PC-3 (cell line): ENCODE measurements at regions not wholly inside any gene's neighbourhood (a gene's known extent, or its start where the extent isn't known, plus 50 kb on each side); places are given as distances from the start of the nearest gene placed in this dataset.

Experiments
- ATAC-seq: fragments of 200-7000 bp; cut with Tn5 transposase; 2 replicates; pipeline ENCODE4 v1.9.1; 2020; ENCODE audit warnings: mild to moderate bottlenecking, moderate library complexity
- BruUV-seq: library from RNA; stranded (reverse); fragments of 400-500 nt; replicated peaks from 2 replicates; lab custom pipeline; 2021; lab: Mats Ljungman, UMichigan
- CTCF ChIA-PET: fragments of 300-600 bp; sonication (Branson Sonifier 250); formaldehyde crosslinking; loops from one replicate; lab custom pipeline; 2022; ENCODE audit warnings: antibody characterized with exemption; lab: Charles Lee
- POLR2A ChIA-PET: fragments of 300-600 bp; sonication (Branson Sonifier 250); formaldehyde crosslinking; loops from one replicate; lab custom pipeline; 2022; ENCODE audit warnings: antibody characterized with exemption; ENCODE audit not compliant: unreplicated experiment; lab: Charles Lee
- DNase-seq: peaks from one replicate; pipeline ENCODE4 v3.0.0-alpha.2; 2015
- H2AFZ ChIP-seq: fragments of 300-600 bp; sonication (generic); 2 replicates; pipeline ENCODE4 v1.6.0; 2016; ENCODE audit warnings: antibody characterized with exemption, low read length
- H3F3A ChIP-seq: fragments of 300-600 bp; sonication (generic); one replicate; pipeline ENCODE4 v1.6.0; 2017; ENCODE audit warnings: antibody characterized with exemption, low read length, control low read depth, mild to moderate bottlenecking; ENCODE audit not compliant: unreplicated experiment
- H3K27ac ChIP-seq: fragments of 300-600 bp; sonication (generic); 2 replicates; pipeline ENCODE4 v1.5.1; 2016; ENCODE audit warnings: mild to moderate bottlenecking, low read length
- H3K27me3 ChIP-seq: fragments of 300-600 bp; sonication (generic); 2 replicates; pipeline ENCODE4 v1.6.1; 2016; ENCODE audit warnings: low read length, mixed read lengths
- H3K36me3 ChIP-seq: fragments of 300-600 bp; sonication (generic); 2 replicates; pipeline ENCODE4 v1.6.1; 2016; ENCODE audit warnings: low read depth, mixed run types, low read length, mixed read lengths
- H3K4me1 ChIP-seq: fragments of 300-600 bp; sonication (generic); 2 replicates; pipeline ENCODE4 v1.5.1; 2016; ENCODE audit warnings: low read length; ENCODE audit not compliant: insufficient read depth
- H3K4me2 ChIP-seq: fragments of 300-600 bp; sonication (generic); 2 replicates; pipeline ENCODE4 v1.6.0; 2016; ENCODE audit warnings: low read length
- H3K4me3 ChIP-seq: fragments of 300-600 bp; sonication (generic); 2 replicates; pipeline ENCODE4 v1.5.1; 2016; ENCODE audit warnings: mild to moderate bottlenecking, low read length, mixed read lengths
- H3K79me2 ChIP-seq: fragments of 300-600 bp; sonication (generic); 2 replicates; pipeline ENCODE4 v1.6.1; 2017; ENCODE audit warnings: low read length, mixed read lengths
- H3K9ac ChIP-seq: fragments of 300-600 bp; sonication (generic); 2 replicates; pipeline ENCODE4 v1.6.0; 2016; ENCODE audit warnings: mild to moderate bottlenecking, low read length
- H3K9me2 ChIP-seq: fragments of 300-600 bp; sonication (generic); replicated peaks from 2 replicates; pipeline ENCODE4 v1.6.1; 2016; ENCODE audit warnings: mixed run types, low read length, mixed read lengths
- H3K9me3 ChIP-seq: fragments of 300-600 bp; sonication (generic); 2 replicates; pipeline ENCODE4 v1.6.1; 2016; ENCODE audit warnings: low read length, mixed read lengths
- H4K20me1 ChIP-seq: fragments of 300-600 bp; sonication (generic); 2 replicates; pipeline ENCODE4 v1.6.1; 2016; ENCODE audit warnings: low read length, mixed read lengths
- EZH2 ChIP-seq: fragments of 300-600 bp; sonication (generic); IDR thresholded peaks from one replicate; pipeline ENCODE4 v1.6.1; 2017; ENCODE audit warnings: antibody characterized with exemption, mild to moderate bottlenecking, low read length; ENCODE audit not compliant: unreplicated experiment
- EZH2phosphoT487 ChIP-seq: fragments of 300-600 bp; sonication (generic); IDR thresholded peaks from 2 replicates; pipeline ENCODE4 v1.6.1; 2018; ENCODE audit warnings: mild to moderate bottlenecking, antibody characterized with exemption, low read length, borderline replicate concordance
- intact Hi-C: fragments of 100-400 bp; cut with micrococcal nuclease; formaldehyde crosslinking; loops from 2 replicates; pipeline ENCODE4 v1.9.0; 2023
- TF ChIP-seq, protein P1 (sequence below): fragments of 300-600 bp; sonication (generic); conservative IDR thresholded peaks from 2 replicates; pipeline ENCODE4 v1.5.1; 2017; ENCODE audit warnings: antibody characterized with exemption, low read depth, mild to moderate bottlenecking, low read length

DNA sequence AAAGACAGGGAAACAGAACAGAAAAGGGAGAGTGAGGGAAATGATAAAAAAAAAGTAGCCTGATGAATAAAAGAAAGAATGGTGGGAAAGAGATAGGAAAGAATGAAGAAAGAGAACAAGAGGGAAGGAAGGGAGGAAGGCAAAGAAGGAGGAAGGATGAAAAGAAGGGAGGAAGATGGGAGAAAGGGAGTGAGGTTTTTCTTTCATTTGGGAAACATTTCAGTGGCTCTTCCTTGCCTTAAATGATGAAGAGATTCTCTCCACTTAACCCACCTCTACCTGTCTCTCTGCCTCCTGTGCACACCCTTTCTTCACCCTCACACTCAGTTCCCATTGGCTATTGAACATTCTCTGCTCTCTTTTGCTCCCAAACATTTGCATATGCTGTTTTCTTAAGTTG, 222.1 kb upstream of the DEFB112 start:
- Histone ChIP-seq H3K9ac (no peak overlapping the region), H3K27ac (no peak overlapping the region), H3K4me1 (no peaks in the 10 kb centered on the region), H3K27me3 (peaks cover 17% of the 10 kb centered on the region), H3K9me3 (no peaks in the 10 kb centered on the region), H4K20me1 (no peaks in the 10 kb centered on the region), H3K36me3 (no peaks in the 10 kb centered on the region), H3K4me3 (no peak overlapping the region), H3K4me2 (no peak overlapping the region), H3F3A (no peaks in the 10 kb centered on the region), H2AFZ (no peak overlapping the region), H3K79me2 (no peaks in the 10 kb centered on the region), H3K9me2 (no peaks in the 10 kb centered on the region)
- no peak for DNase-seq
- TF ChIP-seq, protein P1, sequence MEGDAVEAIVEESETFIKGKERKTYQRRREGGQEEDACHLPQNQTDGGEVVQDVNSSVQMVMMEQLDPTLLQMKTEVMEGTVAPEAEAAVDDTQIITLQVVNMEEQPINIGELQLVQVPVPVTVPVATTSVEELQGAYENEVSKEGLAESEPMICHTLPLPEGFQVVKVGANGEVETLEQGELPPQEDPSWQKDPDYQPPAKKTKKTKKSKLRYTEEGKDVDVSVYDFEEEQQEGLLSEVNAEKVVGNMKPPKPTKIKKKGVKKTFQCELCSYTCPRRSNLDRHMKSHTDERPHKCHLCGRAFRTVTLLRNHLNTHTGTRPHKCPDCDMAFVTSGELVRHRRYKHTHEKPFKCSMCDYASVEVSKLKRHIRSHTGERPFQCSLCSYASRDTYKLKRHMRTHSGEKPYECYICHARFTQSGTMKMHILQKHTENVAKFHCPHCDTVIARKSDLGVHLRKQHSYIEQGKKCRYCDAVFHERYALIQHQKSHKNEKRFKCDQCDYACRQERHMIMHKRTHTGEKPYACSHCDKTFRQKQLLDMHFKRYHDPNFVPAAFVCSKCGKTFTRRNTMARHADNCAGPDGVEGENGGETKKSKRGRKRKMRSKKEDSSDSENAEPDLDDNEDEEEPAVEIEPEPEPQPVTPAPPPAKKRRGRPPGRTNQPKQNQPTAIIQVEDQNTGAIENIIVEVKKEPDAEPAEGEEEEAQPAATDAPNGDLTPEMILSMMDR: no peak
- TF ChIP-seq EZH2phosphoT487 (no peak), EZH2 (no peak)
- no TSS peak for BruUV-seq
- ChIA-PET POLR2A (no interaction called here), CTCF (no interaction called here)
- ATAC-seq: no peak
- intact Hi-C loops: no loop called here

DNA sequence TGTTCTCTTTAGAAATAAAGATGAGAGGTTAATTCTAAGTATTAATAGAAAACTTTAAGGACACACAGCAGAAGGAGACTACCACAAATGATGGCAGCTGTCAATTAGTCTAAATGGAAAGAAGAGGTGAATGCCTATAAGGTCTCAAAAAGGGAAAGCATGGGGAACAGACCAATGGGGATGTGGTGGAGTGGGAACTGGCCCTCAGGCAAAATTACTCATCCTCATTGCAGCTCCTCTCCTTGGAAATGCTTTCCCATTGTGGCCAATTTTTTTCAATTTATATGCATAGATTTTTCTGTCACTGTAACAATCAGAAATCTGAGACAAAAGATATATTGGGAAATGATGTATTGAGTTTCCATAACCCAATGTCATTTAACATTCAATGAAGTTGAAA, 222.9 kb upstream of the DEFB112 start:
- Histone ChIP-seq H3K4me2 (no peak overlapping the region), H4K20me1 (no peaks in the 10 kb centered on the region), H3K36me3 (no peaks in the 10 kb centered on the region), H3K27ac (no peak overlapping the region), H3K79me2 (no peaks in the 10 kb centered on the region), H3K4me3 (no peak overlapping the region), H3K4me1 (no peaks in the 10 kb centered on the region), H3F3A (no peaks in the 10 kb centered on the region), H3K27me3 (peaks cover 19% of the 10 kb centered on the region), H3K9ac (no peak overlapping the region), H2AFZ (no peak overlapping the region), H3K9me3 (no peaks in the 10 kb centered on the region), H3K9me2 (no peaks in the 10 kb centered on the region)
- CTCF ChIA-PET: no interaction called here
- TF ChIP-seq EZH2phosphoT487 (no peak), EZH2 (no peak)
- TF ChIP-seq, protein P1: no peak
- no peak for ATAC-seq
- POLR2A ChIA-PET: no interaction called here
- no TSS peak for BruUV-seq
- intact Hi-C loops: no loop called here
- peak; percentile 19 for DNase-seq

DNA sequence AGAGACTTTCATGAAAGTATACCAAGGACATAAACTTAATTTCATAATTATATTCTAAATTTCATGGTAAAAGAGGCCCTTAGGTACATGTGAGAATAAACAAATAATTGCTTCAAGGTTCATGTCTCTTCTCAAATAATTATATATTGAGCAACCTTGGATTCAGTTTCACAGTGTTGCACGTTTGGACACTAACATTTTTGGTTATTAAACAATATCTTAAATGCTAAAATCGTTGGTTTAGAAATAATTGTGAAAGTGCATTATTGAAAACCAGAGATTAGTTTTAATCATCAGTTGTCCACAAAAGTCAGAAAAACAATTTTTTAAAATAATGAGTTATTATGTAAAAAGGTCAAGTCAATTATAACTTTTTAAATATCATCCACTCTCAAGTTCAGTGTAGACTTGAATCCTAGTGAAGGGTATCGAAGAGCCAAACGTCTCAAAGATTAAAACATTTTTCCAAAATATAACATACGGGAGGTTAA, 227.1 kb upstream of the DEFB112 start:
- DNase-seq (no peak), ATAC-seq (no peak)
- Histone ChIP-seq H4K20me1 (no peaks in the 10 kb centered on the region), H3K9me2 (no peaks in the 10 kb centered on the region), H3K36me3 (no peaks in the 10 kb centered on the region), H3K4me2 (no peak overlapping the region), H3K9me3 (no peaks in the 10 kb centered on the region), H3K9ac (no peak overlapping the region), H3F3A (no peaks in the 10 kb centered on the region), H3K27me3 (peaks cover 24% of the 10 kb centered on the region), H2AFZ (no peak overlapping the region), H3K4me1 (no peaks in the 10 kb centered on the region), H3K27ac (no peak overlapping the region), H3K79me2 (no peaks in the 10 kb centered on the region), H3K4me3 (no peak overlapping the region)
- BruUV-seq: no TSS peak
- CTCF ChIA-PET: no interaction called here
- intact Hi-C loops: no loop called here
- TF ChIP-seq EZH2 (no peak), EZH2phosphoT487 (no peak)
- TF ChIP-seq, protein P1: no peak
- POLR2A ChIA-PET: no interaction called here
